ENCODE measurements at regions not wholly inside any gene's neighbourhood (a gene's known extent, or its start where the extent isn't known, plus 50 kb on each side); places are given as distances from the start of the nearest gene placed in this dataset.

DNA sequence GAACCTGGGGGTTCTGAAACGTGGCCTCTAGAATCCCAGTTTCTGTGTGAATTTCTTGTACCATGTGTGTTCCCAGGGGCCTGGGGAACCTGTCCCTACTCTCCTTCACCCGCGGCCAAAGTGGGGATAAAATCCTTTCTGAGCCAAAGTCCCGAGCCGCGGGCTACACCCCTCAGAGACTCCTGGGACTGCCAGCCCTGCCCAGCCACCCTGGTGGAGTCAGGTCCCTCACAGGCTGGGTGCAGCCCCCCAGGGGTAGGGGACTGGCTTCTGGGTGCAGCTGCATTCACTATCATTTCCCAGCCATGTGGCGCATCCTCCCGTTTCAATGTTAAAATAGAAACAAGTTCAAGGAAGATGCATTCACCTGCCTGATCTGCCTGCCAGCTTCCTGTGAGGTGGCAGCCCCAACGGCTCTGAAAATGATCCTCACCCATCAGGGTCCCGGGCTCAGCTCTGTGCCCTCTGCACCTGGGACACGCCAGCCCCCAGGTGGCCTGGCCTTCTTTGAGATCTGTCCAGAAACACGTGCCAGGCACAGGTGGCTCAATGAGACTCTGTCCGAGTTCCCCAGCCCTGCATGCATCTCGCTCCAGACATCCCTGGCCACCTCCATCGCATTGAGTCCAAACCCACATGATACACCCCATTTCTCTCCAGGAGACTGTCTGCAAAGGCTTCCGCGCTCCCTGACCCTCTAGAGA, 338.8 kb downstream of the CTTN start:
- TF ChIP-seq POLR2A (IDR thresholded peaks at IDR 0.05) = no peak
- TF ChIP-seq, protein P1, sequence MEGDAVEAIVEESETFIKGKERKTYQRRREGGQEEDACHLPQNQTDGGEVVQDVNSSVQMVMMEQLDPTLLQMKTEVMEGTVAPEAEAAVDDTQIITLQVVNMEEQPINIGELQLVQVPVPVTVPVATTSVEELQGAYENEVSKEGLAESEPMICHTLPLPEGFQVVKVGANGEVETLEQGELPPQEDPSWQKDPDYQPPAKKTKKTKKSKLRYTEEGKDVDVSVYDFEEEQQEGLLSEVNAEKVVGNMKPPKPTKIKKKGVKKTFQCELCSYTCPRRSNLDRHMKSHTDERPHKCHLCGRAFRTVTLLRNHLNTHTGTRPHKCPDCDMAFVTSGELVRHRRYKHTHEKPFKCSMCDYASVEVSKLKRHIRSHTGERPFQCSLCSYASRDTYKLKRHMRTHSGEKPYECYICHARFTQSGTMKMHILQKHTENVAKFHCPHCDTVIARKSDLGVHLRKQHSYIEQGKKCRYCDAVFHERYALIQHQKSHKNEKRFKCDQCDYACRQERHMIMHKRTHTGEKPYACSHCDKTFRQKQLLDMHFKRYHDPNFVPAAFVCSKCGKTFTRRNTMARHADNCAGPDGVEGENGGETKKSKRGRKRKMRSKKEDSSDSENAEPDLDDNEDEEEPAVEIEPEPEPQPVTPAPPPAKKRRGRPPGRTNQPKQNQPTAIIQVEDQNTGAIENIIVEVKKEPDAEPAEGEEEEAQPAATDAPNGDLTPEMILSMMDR (IDR thresholded peaks at IDR 0.05) = no peak
